ENCODE measurements at regions not wholly inside any gene's neighbourhood (a gene's known extent, or its start where the extent isn't known, plus 50 kb on each side); places are given as distances from the start of the nearest gene placed in this dataset.

DNA sequence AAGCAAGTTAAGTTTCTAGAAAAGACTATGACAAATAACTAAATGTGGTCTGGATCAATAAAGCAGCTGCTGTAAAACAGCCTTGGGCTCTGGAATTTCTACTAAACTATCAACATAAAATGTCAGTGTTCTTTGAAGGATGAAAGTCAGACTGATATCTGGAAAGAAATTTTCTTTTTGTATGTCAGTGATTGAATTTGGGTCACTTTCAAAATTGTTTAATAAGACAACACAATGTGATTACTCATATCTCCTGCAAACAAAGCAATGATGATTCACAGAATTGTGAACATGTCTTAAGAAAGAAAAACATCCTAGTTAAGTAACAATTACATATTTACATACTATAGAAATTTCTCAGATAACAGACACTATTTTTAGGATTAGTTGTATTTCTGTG, 826.4 kb downstream of the PLA2G4A start:
- Histone ChIP-seq H3K4me1 (ENCODE audit: low read length) (no peaks in the 10 kb centered on the region), H3K27me3 (ENCODE audit: low read depth, low read length) (no peaks in the 10 kb centered on the region), H3K4me2 (ENCODE audit: low read length) (no peak overlapping the region), H3K79me2 (ENCODE audit: low read length) (no peaks in the 10 kb centered on the region), H3K9me3 (ENCODE audit: insufficient read depth, low read length) (no peaks in the 10 kb centered on the region), H3K9ac (ENCODE audit: low read length) (no peak overlapping the region), H4K20me1 (ENCODE audit: insufficient read depth, low read length) (no peaks in the 10 kb centered on the region), H3K4me3 (ENCODE audit: low read length) (no peak overlapping the region), H2AFZ (ENCODE audit: low read depth, low read length) (no peak overlapping the region), H3K27ac (ENCODE audit: low read length) (no peak overlapping the region), H3K36me3 (replicated peaks; ENCODE audit: low read depth, low read length) (no peaks in the 10 kb centered on the region)
- TF ChIP-seq, protein P1, sequence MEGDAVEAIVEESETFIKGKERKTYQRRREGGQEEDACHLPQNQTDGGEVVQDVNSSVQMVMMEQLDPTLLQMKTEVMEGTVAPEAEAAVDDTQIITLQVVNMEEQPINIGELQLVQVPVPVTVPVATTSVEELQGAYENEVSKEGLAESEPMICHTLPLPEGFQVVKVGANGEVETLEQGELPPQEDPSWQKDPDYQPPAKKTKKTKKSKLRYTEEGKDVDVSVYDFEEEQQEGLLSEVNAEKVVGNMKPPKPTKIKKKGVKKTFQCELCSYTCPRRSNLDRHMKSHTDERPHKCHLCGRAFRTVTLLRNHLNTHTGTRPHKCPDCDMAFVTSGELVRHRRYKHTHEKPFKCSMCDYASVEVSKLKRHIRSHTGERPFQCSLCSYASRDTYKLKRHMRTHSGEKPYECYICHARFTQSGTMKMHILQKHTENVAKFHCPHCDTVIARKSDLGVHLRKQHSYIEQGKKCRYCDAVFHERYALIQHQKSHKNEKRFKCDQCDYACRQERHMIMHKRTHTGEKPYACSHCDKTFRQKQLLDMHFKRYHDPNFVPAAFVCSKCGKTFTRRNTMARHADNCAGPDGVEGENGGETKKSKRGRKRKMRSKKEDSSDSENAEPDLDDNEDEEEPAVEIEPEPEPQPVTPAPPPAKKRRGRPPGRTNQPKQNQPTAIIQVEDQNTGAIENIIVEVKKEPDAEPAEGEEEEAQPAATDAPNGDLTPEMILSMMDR (IDR thresholded peaks at IDR 0.05; ENCODE audit: low read depth, low read length): no peak
- TF ChIP-seq EZH2phosphoT487 (IDR thresholded peaks at IDR 0.05; ENCODE audit: low read depth): no peak

DNA sequence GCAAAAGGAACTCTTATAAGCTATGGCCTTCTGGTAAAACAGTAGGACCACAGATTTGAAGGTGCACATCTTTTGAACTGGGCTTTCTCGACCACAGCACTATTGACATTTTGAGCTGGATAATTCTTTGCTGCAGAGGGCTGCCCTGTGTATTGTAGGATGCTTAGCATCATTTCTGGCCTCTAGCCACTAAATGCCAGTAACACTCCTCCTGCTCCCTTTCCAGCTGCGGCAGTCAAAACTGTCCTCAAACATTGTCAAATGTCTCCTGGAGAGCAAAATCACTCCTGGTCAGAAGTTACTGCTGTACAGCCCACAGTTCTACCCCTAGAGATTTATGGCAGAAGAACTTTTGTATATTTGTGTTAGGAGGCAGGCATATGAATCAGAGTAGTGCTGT, 836.7 kb downstream of the PLA2G4A start:
- Histone ChIP-seq H3K9ac (ENCODE audit: low read length) (no peak overlapping the region), H3K27me3 (ENCODE audit: low read depth, low read length) (no peaks in the 10 kb centered on the region), H3K4me2 (ENCODE audit: low read length) (no peak overlapping the region), H3K27ac (ENCODE audit: low read length) (no peak overlapping the region), H3K4me1 (ENCODE audit: low read length) (no peaks in the 10 kb centered on the region), H3K4me3 (ENCODE audit: low read length) (no peak overlapping the region), H4K20me1 (ENCODE audit: insufficient read depth, low read length) (no peaks in the 10 kb centered on the region), H2AFZ (ENCODE audit: low read depth, low read length) (no peak overlapping the region), H3K36me3 (replicated peaks; ENCODE audit: low read depth, low read length) (no peaks in the 10 kb centered on the region), H3K9me3 (ENCODE audit: insufficient read depth, low read length) (no peaks in the 10 kb centered on the region), H3K79me2 (ENCODE audit: low read length) (no peaks in the 10 kb centered on the region)
- no peak for TF ChIP-seq EZH2phosphoT487 (IDR thresholded peaks at IDR 0.05; ENCODE audit: low read depth)
- TF ChIP-seq, protein P1 (IDR thresholded peaks at IDR 0.05; ENCODE audit: low read depth, low read length): no peak

DNA sequence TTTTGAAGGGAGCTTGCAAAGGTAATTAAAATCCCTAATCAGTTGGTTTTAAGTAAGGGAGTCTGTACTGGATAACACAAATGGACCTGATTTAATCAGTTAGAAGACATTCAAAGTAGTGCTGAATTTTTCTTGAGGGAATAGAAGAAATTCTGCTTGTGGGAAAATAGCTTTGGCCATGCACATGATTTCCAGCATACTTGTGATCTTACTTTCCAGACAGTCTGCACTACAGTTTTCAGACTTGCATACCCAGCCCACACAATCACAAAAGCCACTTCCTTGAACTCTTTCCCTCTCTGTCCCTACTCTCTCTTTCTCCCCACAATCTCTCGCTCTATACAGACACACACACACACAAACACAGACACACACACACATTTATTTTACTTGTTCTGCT, 852.1 kb downstream of the PLA2G4A start:
- no peak overlapping the region for H3K9ac ChIP-seq (ENCODE audit: low read length)
- H3K36me3 ChIP-seq (replicated peaks; ENCODE audit: low read depth, low read length): no peaks in the 10 kb centered on the region
- H3K27me3 ChIP-seq (ENCODE audit: low read depth, low read length): no peaks in the 10 kb centered on the region
- no peaks in the 10 kb centered on the region for H3K79me2 ChIP-seq (ENCODE audit: low read length)
- no peak overlapping the region for H3K4me2 ChIP-seq (ENCODE audit: low read length)
- no peak overlapping the region for H2AFZ ChIP-seq (ENCODE audit: low read depth, low read length)
- H3K9me3 ChIP-seq (ENCODE audit: insufficient read depth, low read length): no peaks in the 10 kb centered on the region
- no peaks in the 10 kb centered on the region for H3K4me1 ChIP-seq (ENCODE audit: low read length)
- H3K27ac ChIP-seq (ENCODE audit: low read length): no peak overlapping the region
- no peaks in the 10 kb centered on the region for H4K20me1 ChIP-seq (ENCODE audit: insufficient read depth, low read length)
- no peak overlapping the region for H3K4me3 ChIP-seq (ENCODE audit: low read length)
- no peak for TF ChIP-seq EZH2phosphoT487 (IDR thresholded peaks at IDR 0.05; ENCODE audit: low read depth)
- TF ChIP-seq, protein P1 (IDR thresholded peaks at IDR 0.05; ENCODE audit: low read depth, low read length): no peak

DNA sequence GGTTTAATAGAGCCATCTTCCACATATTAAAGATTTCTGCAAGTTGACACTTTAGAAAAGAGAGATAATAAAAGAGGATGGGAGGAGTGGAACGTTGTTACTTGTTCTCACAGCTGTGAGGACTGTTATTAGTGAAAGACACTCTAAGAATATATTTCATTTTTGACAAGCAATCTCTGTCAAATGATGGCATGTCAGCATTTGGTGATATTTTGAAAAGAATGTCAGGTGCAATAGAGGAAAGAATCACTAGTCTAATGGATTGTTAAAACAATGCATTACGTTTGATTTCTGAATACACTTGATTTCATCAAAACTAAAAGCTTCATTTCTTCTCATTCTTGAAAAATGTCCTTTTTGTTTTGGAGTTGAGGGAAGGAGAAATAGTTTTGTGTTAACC, 853.4 kb downstream of the PLA2G4A start:
- Histone ChIP-seq H4K20me1 (ENCODE audit: insufficient read depth, low read length) (no peaks in the 10 kb centered on the region), H3K9me3 (ENCODE audit: insufficient read depth, low read length) (no peaks in the 10 kb centered on the region), H2AFZ (ENCODE audit: low read depth, low read length) (no peak overlapping the region), H3K4me2 (ENCODE audit: low read length) (no peak overlapping the region), H3K27me3 (ENCODE audit: low read depth, low read length) (no peaks in the 10 kb centered on the region), H3K79me2 (ENCODE audit: low read length) (no peaks in the 10 kb centered on the region), H3K36me3 (replicated peaks; ENCODE audit: low read depth, low read length) (no peaks in the 10 kb centered on the region), H3K4me1 (ENCODE audit: low read length) (no peaks in the 10 kb centered on the region), H3K27ac (ENCODE audit: low read length) (no peak overlapping the region), H3K4me3 (ENCODE audit: low read length) (no peak overlapping the region), H3K9ac (ENCODE audit: low read length) (no peak overlapping the region)
- TF ChIP-seq, protein P1 (IDR thresholded peaks at IDR 0.05; ENCODE audit: low read depth, low read length): no peak
- no peak for TF ChIP-seq EZH2phosphoT487 (IDR thresholded peaks at IDR 0.05; ENCODE audit: low read depth)

Data from OCI-LY3 (cell line).